ENCODE measurements at regions not wholly inside any gene's neighbourhood (a gene's known extent, or its start where the extent isn't known, plus 50 kb on each side); places are given as distances from the start of the nearest gene placed in this dataset.

DNA sequence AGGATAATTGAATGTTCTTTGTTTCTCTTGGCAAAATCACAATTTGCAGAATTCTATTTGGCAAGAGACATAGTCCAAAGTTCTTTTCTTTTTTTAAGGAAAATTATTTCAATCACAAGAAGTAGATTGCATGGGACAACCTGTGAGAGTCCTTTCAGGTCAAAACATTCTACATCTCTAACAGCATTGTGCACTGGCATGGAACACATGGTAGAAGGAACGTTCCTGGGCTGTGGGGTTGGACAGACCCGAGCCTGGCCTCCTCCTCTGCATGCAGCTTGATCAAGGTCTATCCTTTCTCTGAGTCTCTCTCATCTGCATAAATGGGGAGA, 88.6 kb upstream of the CPSF6 start:
- Mint-ChIP-seq H3K27ac (no peak overlapping the region), H3K27me3 (ENCODE audit: low read depth in 3 of 3) (peaks cover 0 to 4% (median 0%) of the 10 kb centered on the region in 3 donors), H3K4me3 (no peak overlapping the region), H3K4me1 (peaks cover 8% of the 10 kb centered on the region), H3K36me3 (no peaks in the 10 kb centered on the region), H3K9me3 (peaks cover 0 to 9% (median 3%) of the 10 kb centered on the region in 7 donors)
- TF ChIP-seq, protein P1, sequence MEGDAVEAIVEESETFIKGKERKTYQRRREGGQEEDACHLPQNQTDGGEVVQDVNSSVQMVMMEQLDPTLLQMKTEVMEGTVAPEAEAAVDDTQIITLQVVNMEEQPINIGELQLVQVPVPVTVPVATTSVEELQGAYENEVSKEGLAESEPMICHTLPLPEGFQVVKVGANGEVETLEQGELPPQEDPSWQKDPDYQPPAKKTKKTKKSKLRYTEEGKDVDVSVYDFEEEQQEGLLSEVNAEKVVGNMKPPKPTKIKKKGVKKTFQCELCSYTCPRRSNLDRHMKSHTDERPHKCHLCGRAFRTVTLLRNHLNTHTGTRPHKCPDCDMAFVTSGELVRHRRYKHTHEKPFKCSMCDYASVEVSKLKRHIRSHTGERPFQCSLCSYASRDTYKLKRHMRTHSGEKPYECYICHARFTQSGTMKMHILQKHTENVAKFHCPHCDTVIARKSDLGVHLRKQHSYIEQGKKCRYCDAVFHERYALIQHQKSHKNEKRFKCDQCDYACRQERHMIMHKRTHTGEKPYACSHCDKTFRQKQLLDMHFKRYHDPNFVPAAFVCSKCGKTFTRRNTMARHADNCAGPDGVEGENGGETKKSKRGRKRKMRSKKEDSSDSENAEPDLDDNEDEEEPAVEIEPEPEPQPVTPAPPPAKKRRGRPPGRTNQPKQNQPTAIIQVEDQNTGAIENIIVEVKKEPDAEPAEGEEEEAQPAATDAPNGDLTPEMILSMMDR (IDR thresholded peaks at IDR 0.05), result no peak
- intact Hi-C loops (cut with micrococcal nuclease), result loop anchor here in 1 of 2 donors (10.0 kb wide), 1 partner anchor 94 kb away; no protein-coding TSS in a partner anchor
- Histone ChIP-seq H3K79me2 (ENCODE audit: insufficient read depth, low read length) (no peaks in the 10 kb centered on the region), H3K4me3 (replicated peaks in 1 of 3; ENCODE audit: low read depth in 2 of 3, low read length in 3 of 3) (no peak overlapping the region), H3K9me3 (replicated peaks in 1 of 2; ENCODE audit: control insufficient read depth in 1 of 2, insufficient read depth in 1 of 2, low read length in 2 of 2) (peaks cover 0 to 5% of the 10 kb centered on the region in 2 donors), H4K20me1 (ENCODE audit: insufficient read depth, low read length) (no peaks in the 10 kb centered on the region), H2AFZ (ENCODE audit: insufficient read depth, low read depth, low read length, poor library complexity, severe bottlenecking) (no peak overlapping the region), H3K27me3 (ENCODE audit: control insufficient read depth in 2 of 2, insufficient read depth in 2 of 2, low read length in 2 of 2) (no peaks in the 10 kb centered on the region), H3K27ac (ENCODE audit: low read depth in 1 of 2, low read length in 2 of 2) (no peak overlapping the region), H3K36me3 (replicated peaks in 1 of 2; ENCODE audit: control insufficient read depth in 1 of 2, insufficient read depth in 2 of 2, low read length in 2 of 2) (no peaks in the 10 kb centered on the region), H3K9ac (ENCODE audit: insufficient read depth, low read length, poor library complexity, severe bottlenecking) (no peak overlapping the region), H3K4me1 (ENCODE audit: control insufficient read depth in 1 of 2, insufficient read depth in 2 of 2, low read length in 2 of 2) (no peaks in the 10 kb centered on the region), H3K4me2 (replicated peaks; ENCODE audit: extremely low read depth, low read length, poor library complexity, severe bottlenecking) (no peak overlapping the region)
- DNase-seq, result no peak
- whole genome bisulfite sequencing (ENCODE audit: insufficient coverage), result no CpG with 5 or more reads among the region's 2 CpGs

DNA sequence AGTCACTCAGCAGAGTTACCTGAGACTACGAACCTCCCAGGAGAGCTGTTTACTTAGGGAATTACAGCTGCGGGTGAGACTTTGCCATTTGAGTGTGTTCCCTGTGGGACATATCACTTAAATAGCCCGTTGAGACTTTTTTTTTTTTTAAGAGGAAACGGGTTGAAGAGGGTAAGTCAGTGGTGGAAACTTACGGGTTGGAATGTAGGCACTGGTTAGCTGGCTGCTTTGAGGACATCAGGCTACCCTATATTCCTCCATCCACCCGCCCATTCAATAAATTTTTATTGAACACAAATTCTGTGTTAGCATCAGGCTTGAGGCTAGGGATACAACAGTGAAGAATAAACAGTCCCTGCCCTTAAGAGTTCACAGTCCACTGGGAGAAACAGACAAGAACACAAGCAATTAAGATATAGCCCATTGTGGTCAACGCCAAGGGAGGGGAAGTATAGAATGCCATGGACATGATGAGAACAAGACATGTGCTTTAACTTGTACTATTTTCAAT, 88.1 kb upstream of the CPSF6 start:
- Mint-ChIP-seq H3K27me3 (ENCODE audit: low read depth in 3 of 3) (peaks cover 0 to 4% (median 0%) of the 10 kb centered on the region in 3 donors), H3K4me1 (peaks cover 8% of the 10 kb centered on the region), H3K36me3 (no peaks in the 10 kb centered on the region), H3K4me3 (no peak overlapping the region), H3K27ac (no peak overlapping the region), H3K9me3 (peaks cover 0 to 9% (median 3%) of the 10 kb centered on the region in 7 donors)
- DNase-seq, result no peak
- no peaks in the 10 kb centered on the region for H3K27me3 ChIP-seq (ENCODE audit: control insufficient read depth in 2 of 2, insufficient read depth in 2 of 2, low read length in 2 of 2)
- H3K4me1 ChIP-seq (ENCODE audit: control insufficient read depth in 1 of 2, insufficient read depth in 2 of 2, low read length in 2 of 2), result no peaks in the 10 kb centered on the region
- H4K20me1 ChIP-seq (ENCODE audit: insufficient read depth, low read length), result no peaks in the 10 kb centered on the region
- intact Hi-C loops (cut with micrococcal nuclease), result loop anchor here in 1 of 2 donors (10.0 kb wide), 1 partner anchor 93 kb away; no protein-coding TSS in a partner anchor
- TF ChIP-seq, protein P1 (IDR thresholded peaks at IDR 0.05), result no peak
- no peak overlapping the region for H3K4me3 ChIP-seq (replicated peaks in 1 of 3; ENCODE audit: low read depth in 2 of 3, low read length in 3 of 3)
- H3K4me2 ChIP-seq (replicated peaks; ENCODE audit: extremely low read depth, low read length, poor library complexity, severe bottlenecking), result no peak overlapping the region
- H3K79me2 ChIP-seq (ENCODE audit: insufficient read depth, low read length), result no peaks in the 10 kb centered on the region
- no peak overlapping the region for H3K27ac ChIP-seq (ENCODE audit: low read depth in 1 of 2, low read length in 2 of 2)
- H3K9me3 ChIP-seq (replicated peaks in 1 of 2; ENCODE audit: control insufficient read depth in 1 of 2, insufficient read depth in 1 of 2, low read length in 2 of 2), result peaks cover 0 to 5% of the 10 kb centered on the region in 2 donors
- WGBS (ENCODE audit: insufficient coverage), result 100% methylated on average over 2 of the region's 7 CpGs
- no peak overlapping the region for H2AFZ ChIP-seq (ENCODE audit: insufficient read depth, low read depth, low read length, poor library complexity, severe bottlenecking)
- no peaks in the 10 kb centered on the region for H3K36me3 ChIP-seq (replicated peaks in 1 of 2; ENCODE audit: control insufficient read depth in 1 of 2, insufficient read depth in 2 of 2, low read length in 2 of 2)
- H3K9ac ChIP-seq (ENCODE audit: insufficient read depth, low read length, poor library complexity, severe bottlenecking), result no peak overlapping the region

All from CD14-positive monocyte (primary cell).